Dendritic cell treated with granulocyte-macrophage colony-stimulating factor and Interleukin-4, amounts not matched to agents 40 ng/mL and 50 ng/mL, for 4 days (primary cell): ENCODE measurements at regions not wholly inside any gene's neighbourhood (a gene's known extent, or its start where the extent isn't known, plus 50 kb on each side); places are given as distances from the start of the nearest gene placed in this dataset.
"Not testable (repeated sequence)": the region's sequence is repeated elsewhere in the genome, so short reads cannot be mapped to it uniquely, and the experiment has no call there.

Experiments used
- H3K27ac Mint-ChIP-seq: one replicate; pipeline ENCODE4 v1.8.0; 2022; ENCODE audit warnings: mild to moderate bottlenecking, mixed read lengths
- H3K27me3 Mint-ChIP-seq: one replicate; pipeline ENCODE4 v1.8.0; 2022; ENCODE audit warnings: mild to moderate bottlenecking, mixed read lengths
- H3K36me3 Mint-ChIP-seq: one replicate; pipeline ENCODE4 v1.8.0; 2022; ENCODE audit warnings: low read depth, mixed read lengths
- H3K4me1 Mint-ChIP-seq: one replicate; pipeline ENCODE4 v1.8.0; 2022; ENCODE audit warnings: low read depth, mixed read lengths
- H3K4me3 Mint-ChIP-seq: one replicate; pipeline ENCODE4 v1.8.0; 2022; ENCODE audit warnings: mild to moderate bottlenecking, moderate library complexity, mixed read lengths
- H3K9me3 Mint-ChIP-seq: one replicate; pipeline ENCODE4 v1.8.0; 2022; ENCODE audit warnings: mixed read lengths
- intact Hi-C: fragments of 100-400 bp; cut with micrococcal nuclease; formaldehyde crosslinking; loops from one replicate; pipeline ENCODE4 v1.15.0; 2022

GRCh38 chr4:170386971-170387370 is 297.2 kb upstream of the AADAT start:
- intact Hi-C loops: no loop called here
- Mint-ChIP-seq H3K4me1 (no peaks in the 10 kb centered on the region), H3K27me3 (no peaks in the 10 kb centered on the region)

GRCh38 chr4:170386511-170386910 is 296.8 kb upstream of the AADAT start:
- H3K4me3 Mint-ChIP-seq: no peak overlapping the region
- intact Hi-C loops: no loop called here
- no peaks in the 10 kb centered on the region for H3K4me1 Mint-ChIP-seq
- no peak overlapping the region for H3K27ac Mint-ChIP-seq
- H3K27me3 Mint-ChIP-seq: no peaks in the 10 kb centered on the region
- H3K9me3 Mint-ChIP-seq: peaks cover 43% of the 10 kb centered on the region
- H3K36me3 Mint-ChIP-seq: no peaks in the 10 kb centered on the region

More at GRCh38 chr4:170386971-170387370, 297.2 kb upstream of the AADAT start:
- Mint-ChIP-seq H3K27ac (no peak overlapping the region), H3K36me3 (no peaks in the 10 kb centered on the region), H3K9me3 (peaks cover 43% of the 10 kb centered on the region), H3K4me3 (no peak overlapping the region)

- Mint-ChIP-seq H3K36me3 (no peaks in the 10 kb centered on the region), H3K27ac (no peak overlapping the region), H3K27me3 (no peaks in the 10 kb centered on the region), H3K4me1 (no peaks in the 10 kb centered on the region), H3K4me3 (no peak overlapping the region), H3K9me3 (peaks cover 9% of the 10 kb centered on the region)
- intact Hi-C loops: no loop called here
These were observed 285.0 kb upstream of the AADAT start for GRCh38 chr4:170374770-170375169.

- no peaks in the 10 kb centered on the region for H3K27me3 Mint-ChIP-seq
- no peaks in the 10 kb centered on the region for H3K4me1 Mint-ChIP-seq
- no peak overlapping the region for H3K27ac Mint-ChIP-seq
- intact Hi-C loops: no loop called here
- no peaks in the 10 kb centered on the region for H3K36me3 Mint-ChIP-seq
- peaks cover 10% of the 10 kb centered on the region for H3K9me3 Mint-ChIP-seq
- no peak overlapping the region for H3K4me3 Mint-ChIP-seq
These were observed 259.2 kb upstream of the AADAT start for GRCh38 chr4:170348945-170349344.

GRCh38 chr4:170347191-170347590 is 257.4 kb upstream of the AADAT start:
- H3K4me3 Mint-ChIP-seq, H3K27ac Mint-ChIP-seq, H3K4me1 Mint-ChIP-seq, H3K27me3 Mint-ChIP-seq, H3K9me3 Mint-ChIP-seq, H3K36me3 Mint-ChIP-seq, intact Hi-C loops: not testable (repeated sequence)

- peaks cover 22% of the 10 kb centered on the region for H3K9me3 Mint-ChIP-seq
- H3K4me1 Mint-ChIP-seq: no peaks in the 10 kb centered on the region
- H3K27me3 Mint-ChIP-seq: no peaks in the 10 kb centered on the region
- no peak overlapping the region for H3K4me3 Mint-ChIP-seq
- H3K36me3 Mint-ChIP-seq: no peaks in the 10 kb centered on the region
- H3K27ac Mint-ChIP-seq: no peak overlapping the region
- intact Hi-C loops: no loop called here
These were observed 249.8 kb upstream of the AADAT start for GRCh38 chr4:170339522-170339921.

GRCh38 chr4:170336238-170336775 is 246.6 kb upstream of the AADAT start:
- Mint-ChIP-seq H3K27me3 (no peaks in the 10 kb centered on the region), H3K4me3 (no peak overlapping the region), H3K4me1 (no peaks in the 10 kb centered on the region)

GRCh38 chr4:170325599-170325998 is 235.8 kb upstream of the AADAT start:
- Mint-ChIP-seq H3K4me3 (no peak overlapping the region), H3K27me3 (no peaks in the 10 kb centered on the region), H3K9me3 (peaks cover 28% of the 10 kb centered on the region), H3K4me1 (no peaks in the 10 kb centered on the region), H3K27ac (no peak overlapping the region), H3K36me3 (no peaks in the 10 kb centered on the region)
- intact Hi-C loops: no loop called here

More at GRCh38 chr4:170336238-170336775, 246.6 kb upstream of the AADAT start:
- no peak overlapping the region for H3K27ac Mint-ChIP-seq
- H3K9me3 Mint-ChIP-seq: peaks cover 24% of the 10 kb centered on the region
- H3K36me3 Mint-ChIP-seq: no peaks in the 10 kb centered on the region
- intact Hi-C loops: no loop called here

GRCh38 chr4:170323623-170324022 is 233.9 kb upstream of the AADAT start:
- H3K9me3 Mint-ChIP-seq: peaks cover 41% of the 10 kb centered on the region
- no peaks in the 10 kb centered on the region for H3K36me3 Mint-ChIP-seq
- H3K27ac Mint-ChIP-seq: no peak overlapping the region
- H3K4me3 Mint-ChIP-seq: no peak overlapping the region
- H3K27me3 Mint-ChIP-seq: no peaks in the 10 kb centered on the region
- intact Hi-C loops: no loop called here
- H3K4me1 Mint-ChIP-seq: no peaks in the 10 kb centered on the region

GRCh38 chr4:170307182-170307581 is 217.4 kb upstream of the AADAT start:
- intact Hi-C loops: no loop called here
- no peaks in the 10 kb centered on the region for H3K4me1 Mint-ChIP-seq
- no peak overlapping the region for H3K27ac Mint-ChIP-seq
- peaks cover 24% of the 10 kb centered on the region for H3K9me3 Mint-ChIP-seq
- no peaks in the 10 kb centered on the region for H3K36me3 Mint-ChIP-seq
- H3K4me3 Mint-ChIP-seq: no peak overlapping the region
- no peaks in the 10 kb centered on the region for H3K27me3 Mint-ChIP-seq

GRCh38 chr4:170306208-170306607 is 216.5 kb upstream of the AADAT start:
- intact Hi-C loops: no loop called here
- Mint-ChIP-seq H3K27ac (no peak overlapping the region), H3K4me1 (no peaks in the 10 kb centered on the region), H3K4me3 (no peak overlapping the region), H3K36me3 (no peaks in the 10 kb centered on the region), H3K27me3 (no peaks in the 10 kb centered on the region), H3K9me3 (peaks cover 14% of the 10 kb centered on the region)

GRCh38 chr4:170305627-170306026 is 215.9 kb upstream of the AADAT start:
- Mint-ChIP-seq H3K27me3 (no peaks in the 10 kb centered on the region), H3K27ac (no peak overlapping the region), H3K4me1 (no peaks in the 10 kb centered on the region), H3K36me3 (no peaks in the 10 kb centered on the region), H3K9me3 (peaks cover 13% of the 10 kb centered on the region), H3K4me3 (no peak overlapping the region)
- intact Hi-C loops: no loop called here

GRCh38 chr4:170281027-170281426 is 191.3 kb upstream of the AADAT start:
- Mint-ChIP-seq H3K27ac (no peak overlapping the region), H3K27me3 (no peaks in the 10 kb centered on the region), H3K4me1 (no peaks in the 10 kb centered on the region), H3K36me3 (no peaks in the 10 kb centered on the region), H3K9me3 (peaks cover 27% of the 10 kb centered on the region), H3K4me3 (no peak overlapping the region)
- intact Hi-C loops: no loop called here

GRCh38 chr4:170278460-170278859 is 188.7 kb upstream of the AADAT start:
- Mint-ChIP-seq H3K36me3 (no peaks in the 10 kb centered on the region), H3K27ac (no peak overlapping the region), H3K4me3 (no peak overlapping the region), H3K27me3 (no peaks in the 10 kb centered on the region), H3K9me3 (peaks cover 27% of the 10 kb centered on the region), H3K4me1 (no peaks in the 10 kb centered on the region)
- intact Hi-C loops: no loop called here

- Mint-ChIP-seq H3K27ac (no peak overlapping the region), H3K4me1 (no peaks in the 10 kb centered on the region), H3K27me3 (no peaks in the 10 kb centered on the region), H3K9me3 (peaks cover 11% of the 10 kb centered on the region), H3K4me3 (no peak overlapping the region), H3K36me3 (no peaks in the 10 kb centered on the region)
- intact Hi-C loops: no loop called here
These were observed 184.9 kb upstream of the AADAT start for GRCh38 chr4:170274616-170275015.
